Retinal pigment epithelial cell (primary cell): ENCODE measurements at regions not wholly inside any gene's neighbourhood (a gene's known extent, or its start where the extent isn't known, plus 50 kb on each side); places are given as distances from the start of the nearest gene placed in this dataset.
"Not testable (repeated sequence)": the region's sequence is repeated elsewhere in the genome, so short reads cannot be mapped to it uniquely, and the experiment has no call there.

Experiments
- DNase-seq: peaks from one replicate; pipeline ENCODE4 v3.0.0-alpha.2; 2010; ENCODE audit warnings: low read depth
- H3K4me3 ChIP-seq: 2 replicates; pipeline ENCODE4 v1.5.1; 2011; ENCODE audit warnings: mild to moderate bottlenecking, low read length, control low read depth, moderate library complexity
- TF ChIP-seq, protein P1 (sequence below): conservative IDR thresholded peaks from 2 replicates; pipeline ENCODE4 v1.5.1; 2011; ENCODE audit warnings: low read depth, low read length, control low read depth, inconsistent platforms

DNA sequence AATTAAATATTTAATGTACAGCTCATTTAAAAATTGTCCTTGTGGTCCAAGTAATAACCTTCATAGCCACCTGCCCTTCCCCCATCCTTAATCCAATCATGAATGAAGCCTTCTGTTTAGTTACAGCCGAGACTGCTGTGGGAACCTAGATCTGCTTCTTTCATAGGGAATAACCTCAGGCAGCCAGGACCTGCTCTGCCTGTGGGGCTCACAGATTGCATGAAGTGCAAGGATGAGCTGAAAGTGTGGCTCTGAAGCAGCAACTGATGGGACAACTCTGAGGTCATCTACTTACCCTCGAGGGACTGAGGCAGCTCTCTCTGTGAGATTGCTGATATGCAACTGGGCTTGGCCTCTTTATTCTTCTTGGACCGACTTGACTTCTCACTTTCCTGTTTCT is 169.8 kb downstream of the POTEB3 start:
- TF ChIP-seq, protein P1, sequence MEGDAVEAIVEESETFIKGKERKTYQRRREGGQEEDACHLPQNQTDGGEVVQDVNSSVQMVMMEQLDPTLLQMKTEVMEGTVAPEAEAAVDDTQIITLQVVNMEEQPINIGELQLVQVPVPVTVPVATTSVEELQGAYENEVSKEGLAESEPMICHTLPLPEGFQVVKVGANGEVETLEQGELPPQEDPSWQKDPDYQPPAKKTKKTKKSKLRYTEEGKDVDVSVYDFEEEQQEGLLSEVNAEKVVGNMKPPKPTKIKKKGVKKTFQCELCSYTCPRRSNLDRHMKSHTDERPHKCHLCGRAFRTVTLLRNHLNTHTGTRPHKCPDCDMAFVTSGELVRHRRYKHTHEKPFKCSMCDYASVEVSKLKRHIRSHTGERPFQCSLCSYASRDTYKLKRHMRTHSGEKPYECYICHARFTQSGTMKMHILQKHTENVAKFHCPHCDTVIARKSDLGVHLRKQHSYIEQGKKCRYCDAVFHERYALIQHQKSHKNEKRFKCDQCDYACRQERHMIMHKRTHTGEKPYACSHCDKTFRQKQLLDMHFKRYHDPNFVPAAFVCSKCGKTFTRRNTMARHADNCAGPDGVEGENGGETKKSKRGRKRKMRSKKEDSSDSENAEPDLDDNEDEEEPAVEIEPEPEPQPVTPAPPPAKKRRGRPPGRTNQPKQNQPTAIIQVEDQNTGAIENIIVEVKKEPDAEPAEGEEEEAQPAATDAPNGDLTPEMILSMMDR = no peak

GRCh38 chr15:21269673-21270072 is 170.6 kb downstream of the POTEB3 start:
- H3K4me3 ChIP-seq, DNase-seq: not testable (repeated sequence)

More for the DNA sequence above, 169.8 kb downstream of the POTEB3 start:
- no peak for DNase-seq
- no peak overlapping the region for H3K4me3 ChIP-seq

- TF ChIP-seq, protein P1 = no peak
- no peak for DNase-seq
- no peak overlapping the region for H3K4me3 ChIP-seq
Measured at GRCh38 chr15:21269121-21269520, 171.2 kb downstream of the POTEB3 start.

DNA sequence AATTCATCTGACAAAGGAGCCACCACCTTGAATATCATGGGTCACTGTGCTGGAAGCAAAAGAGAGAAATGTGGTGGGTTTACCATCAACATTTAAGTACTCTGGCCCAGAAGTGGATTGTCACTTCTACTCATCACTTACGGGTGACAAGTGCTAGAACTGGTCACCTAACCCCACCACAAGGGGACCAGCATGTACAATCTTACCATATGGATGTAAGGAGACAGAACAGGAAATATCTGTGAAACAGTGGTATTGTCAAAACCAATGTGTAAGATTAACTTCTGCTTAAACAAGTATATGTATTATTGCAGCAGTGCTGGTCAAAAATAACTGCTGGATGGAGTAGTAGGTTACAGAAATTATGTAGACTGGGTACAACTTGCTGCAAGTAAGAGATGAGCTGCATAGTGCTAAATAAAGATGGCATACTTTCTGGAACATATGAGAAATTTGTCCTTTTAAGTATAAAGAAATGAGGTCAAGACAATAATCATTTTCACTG is 171.8 kb downstream of the POTEB3 start:
- no peak overlapping the region for H3K4me3 ChIP-seq
- TF ChIP-seq, protein P1 = no peak
- no peak for DNase-seq

DNA sequence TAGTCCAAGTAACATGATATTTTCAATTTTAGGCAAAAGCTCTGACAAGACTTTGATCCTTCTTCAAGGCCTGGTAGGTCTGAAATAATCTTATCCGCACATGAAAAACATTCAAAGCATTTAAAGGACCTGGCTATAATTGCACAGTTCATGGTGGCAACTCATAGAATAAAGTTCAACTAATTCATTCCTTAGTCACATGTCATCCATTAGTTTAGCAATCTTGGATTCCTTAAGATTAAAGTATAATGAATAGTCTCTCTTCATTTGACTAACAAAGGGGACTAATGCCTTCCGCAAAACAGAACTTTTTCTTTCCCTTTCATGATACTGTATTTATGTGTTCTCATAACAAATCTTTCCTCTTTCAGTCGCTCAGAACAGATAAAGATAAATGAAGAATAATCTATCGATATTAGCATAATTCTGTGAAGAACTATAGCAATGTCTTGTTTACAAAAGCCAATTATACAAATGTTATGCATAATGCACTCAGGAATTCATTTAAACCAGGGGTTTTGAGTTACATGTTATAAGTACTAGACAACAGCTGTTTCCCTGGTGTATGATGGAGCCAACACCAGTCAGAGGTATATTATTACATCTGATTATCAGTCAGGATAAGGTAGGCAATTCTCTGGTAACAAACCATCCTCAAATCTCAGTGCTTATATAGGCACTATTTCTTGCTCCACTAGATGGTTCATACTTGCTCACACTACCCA is 172.5 kb downstream of the POTEB3 start:
- no peak overlapping the region for H3K4me3 ChIP-seq
- TF ChIP-seq, protein P1 = no peak
- peak; percentile 34 for DNase-seq

GRCh38 chr15:21267226-21267625 is 173.1 kb downstream of the POTEB3 start:
- TF ChIP-seq, protein P1 = no peak
- DNase-seq = no peak
- H3K4me3 ChIP-seq = no peak overlapping the region

- not testable (repeated sequence) for DNase-seq, H3K4me3 ChIP-seq
Measured at GRCh38 chr15:21265628-21266027, 174.7 kb downstream of the POTEB3 start.

GRCh38 chr15:21262851-21263425 is 177.4 kb downstream of the POTEB3 start:
- no peak overlapping the region for H3K4me3 ChIP-seq
- TF ChIP-seq, protein P1 = no peak
- no peak for DNase-seq
